ENCODE measurements at regions not wholly inside any gene's neighbourhood (a gene's known extent, or its start where the extent isn't known, plus 50 kb on each side); places are given as distances from the start of the nearest gene placed in this dataset.

DNA sequence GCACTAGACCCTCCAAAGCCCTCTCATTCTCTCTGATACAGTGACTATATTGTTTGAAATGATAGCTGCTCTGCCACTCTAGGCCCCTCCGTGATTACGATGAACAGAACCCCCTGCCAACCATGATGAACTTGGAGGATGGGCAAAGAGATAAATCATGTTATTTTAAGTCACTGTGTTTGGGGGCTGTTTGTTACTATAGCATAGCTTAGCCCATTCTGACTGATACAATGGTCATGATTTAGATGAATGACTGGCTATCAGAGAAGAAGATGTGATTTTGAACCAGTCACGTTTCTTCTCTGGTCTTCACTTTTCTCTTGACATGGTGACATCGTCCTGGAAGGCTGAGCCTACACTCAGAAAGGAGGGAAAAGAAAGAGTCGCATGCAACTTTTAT lies 95.4 kb upstream of the HABP2 start:
- intact Hi-C loops (cut with micrococcal nuclease) = no loop called here

DNA sequence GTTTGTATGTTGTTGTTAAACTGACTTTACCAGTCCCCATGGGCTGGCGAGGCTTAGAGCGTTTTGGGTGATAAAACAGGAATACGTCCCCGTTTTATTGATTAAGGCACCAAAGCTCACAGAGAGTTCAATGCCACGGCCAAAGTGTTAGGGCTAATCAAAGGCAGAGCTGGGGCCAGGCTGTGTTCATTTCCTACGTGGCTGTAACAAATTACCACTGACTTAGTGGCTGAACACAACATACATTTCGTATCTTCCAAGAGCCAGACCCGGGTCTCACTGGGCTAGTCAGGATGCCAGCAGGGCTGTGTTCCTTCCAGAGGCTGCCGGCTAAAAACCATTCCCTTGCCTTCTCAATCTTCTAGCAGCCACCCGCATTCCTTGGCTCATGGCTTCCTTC lies 94.4 kb upstream of the HABP2 start:
- ATAC-seq (no peak), DNase-seq (no peak)
- H3K36me3 Mint-ChIP-seq (ENCODE audit: low read depth) = no peaks in the 10 kb centered on the region
- POLR2A ChIA-PET = no interaction called here
- no peaks in the 10 kb centered on the region for H3K4me1 Mint-ChIP-seq (ENCODE audit: low read depth)
- H3K4me3 Mint-ChIP-seq = no peak overlapping the region
- H3K27me3 Mint-ChIP-seq = peaks cover 21% of the 10 kb centered on the region
- no peaks in the 10 kb centered on the region for H3K9me3 Mint-ChIP-seq
- TF ChIP-seq, protein P1, sequence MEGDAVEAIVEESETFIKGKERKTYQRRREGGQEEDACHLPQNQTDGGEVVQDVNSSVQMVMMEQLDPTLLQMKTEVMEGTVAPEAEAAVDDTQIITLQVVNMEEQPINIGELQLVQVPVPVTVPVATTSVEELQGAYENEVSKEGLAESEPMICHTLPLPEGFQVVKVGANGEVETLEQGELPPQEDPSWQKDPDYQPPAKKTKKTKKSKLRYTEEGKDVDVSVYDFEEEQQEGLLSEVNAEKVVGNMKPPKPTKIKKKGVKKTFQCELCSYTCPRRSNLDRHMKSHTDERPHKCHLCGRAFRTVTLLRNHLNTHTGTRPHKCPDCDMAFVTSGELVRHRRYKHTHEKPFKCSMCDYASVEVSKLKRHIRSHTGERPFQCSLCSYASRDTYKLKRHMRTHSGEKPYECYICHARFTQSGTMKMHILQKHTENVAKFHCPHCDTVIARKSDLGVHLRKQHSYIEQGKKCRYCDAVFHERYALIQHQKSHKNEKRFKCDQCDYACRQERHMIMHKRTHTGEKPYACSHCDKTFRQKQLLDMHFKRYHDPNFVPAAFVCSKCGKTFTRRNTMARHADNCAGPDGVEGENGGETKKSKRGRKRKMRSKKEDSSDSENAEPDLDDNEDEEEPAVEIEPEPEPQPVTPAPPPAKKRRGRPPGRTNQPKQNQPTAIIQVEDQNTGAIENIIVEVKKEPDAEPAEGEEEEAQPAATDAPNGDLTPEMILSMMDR (IDR thresholded peaks at IDR 0.05) = no peak
- no peak overlapping the region for H3K27ac Mint-ChIP-seq
- intact Hi-C loops (cut with micrococcal nuclease) = no loop called here
- CTCF ChIA-PET = no interaction called here

More for the DNA sequence above, 95.4 kb upstream of the HABP2 start:
- peaks cover 23% of the 10 kb centered on the region for H3K27me3 Mint-ChIP-seq
- H3K27ac Mint-ChIP-seq = no peak overlapping the region
- ChIA-PET CTCF (no interaction called here), POLR2A (no interaction called here)
- H3K4me1 Mint-ChIP-seq (ENCODE audit: low read depth) = no peaks in the 10 kb centered on the region
- H3K4me3 Mint-ChIP-seq = no peak overlapping the region
- no peaks in the 10 kb centered on the region for H3K9me3 Mint-ChIP-seq
- no peak for ATAC-seq
- TF ChIP-seq, protein P1 (IDR thresholded peaks at IDR 0.05) = no peak
- no peaks in the 10 kb centered on the region for H3K36me3 Mint-ChIP-seq (ENCODE audit: low read depth)
- DNase-seq = no peak

DNA sequence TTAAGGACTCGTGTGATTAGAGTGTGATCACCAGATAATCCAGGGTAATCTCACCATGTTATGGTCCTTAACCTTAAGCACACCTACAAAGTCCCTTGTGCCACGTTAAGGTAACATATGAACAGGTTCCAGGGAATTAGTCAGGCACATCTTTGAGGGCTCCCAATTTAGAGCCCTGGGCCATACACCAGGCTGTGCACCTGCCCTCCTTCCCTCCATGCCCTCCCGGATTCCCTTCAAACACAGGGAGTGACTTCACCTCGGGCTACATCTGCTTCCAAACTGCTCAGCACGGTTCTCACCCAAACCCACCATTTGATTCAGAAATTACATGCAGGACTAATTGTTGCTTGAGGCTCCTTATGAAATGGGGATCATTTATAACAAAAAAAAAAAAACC lies 93.9 kb upstream of the HABP2 start:
- ChIA-PET CTCF (no interaction called here), POLR2A (no interaction called here)
- Mint-ChIP-seq H3K27me3 (peaks cover 22% of the 10 kb centered on the region), H3K4me3 (no peak overlapping the region), H3K4me1 (ENCODE audit: low read depth) (no peaks in the 10 kb centered on the region), H3K9me3 (no peaks in the 10 kb centered on the region), H3K36me3 (ENCODE audit: low read depth) (no peaks in the 10 kb centered on the region), H3K27ac (no peak overlapping the region)
- ATAC-seq = no peak
- TF ChIP-seq, protein P1 (IDR thresholded peaks at IDR 0.05) = no peak
- no peak for DNase-seq
- intact Hi-C loops (cut with micrococcal nuclease) = no loop called here

DNA sequence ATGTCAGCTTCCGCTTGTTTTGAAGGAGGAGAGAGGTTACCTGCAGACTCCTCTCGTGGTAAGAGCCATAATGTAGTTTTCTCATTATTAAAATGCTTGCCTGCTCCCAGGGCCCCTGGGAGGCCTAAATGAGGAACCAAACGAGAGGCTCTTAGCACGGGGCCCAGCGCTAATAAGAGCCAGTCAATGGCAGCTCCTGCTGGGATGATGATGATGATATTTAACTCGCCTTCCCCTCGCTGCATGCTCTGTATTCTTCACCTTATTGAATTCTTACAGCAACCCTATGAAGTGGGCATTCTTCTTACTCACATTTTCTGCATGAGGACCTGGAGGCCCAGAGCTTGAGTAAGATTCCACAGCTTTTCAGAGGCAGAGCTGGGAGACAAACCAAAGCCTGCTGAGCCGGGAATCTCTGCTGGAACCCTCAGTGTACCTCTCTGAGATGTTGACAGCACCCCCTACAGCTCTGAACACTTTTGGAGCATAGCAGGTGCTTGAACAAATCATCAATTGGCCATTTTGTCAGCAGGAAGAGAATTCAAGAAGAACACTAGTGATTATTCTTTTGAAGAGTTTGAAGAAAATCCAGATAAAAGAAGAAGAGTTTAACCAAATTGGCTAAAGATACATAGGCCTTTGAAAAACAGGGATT lies 93.1 kb upstream of the HABP2 start:
- ChIA-PET CTCF (no interaction called here), POLR2A (no interaction called here)
- H3K27me3 Mint-ChIP-seq = peaks cover 21% of the 10 kb centered on the region
- H3K4me3 Mint-ChIP-seq = no peak overlapping the region
- H3K4me1 Mint-ChIP-seq (ENCODE audit: low read depth) = no peaks in the 10 kb centered on the region
- TF ChIP-seq, protein P1 (IDR thresholded peaks at IDR 0.05) = no peak
- no peaks in the 10 kb centered on the region for H3K9me3 Mint-ChIP-seq
- intact Hi-C loops (cut with micrococcal nuclease) = no loop called here
- H3K27ac Mint-ChIP-seq = no peak overlapping the region
- DNase-seq (no peak), ATAC-seq (no peak)
- H3K36me3 Mint-ChIP-seq (ENCODE audit: low read depth) = no peaks in the 10 kb centered on the region

DNA sequence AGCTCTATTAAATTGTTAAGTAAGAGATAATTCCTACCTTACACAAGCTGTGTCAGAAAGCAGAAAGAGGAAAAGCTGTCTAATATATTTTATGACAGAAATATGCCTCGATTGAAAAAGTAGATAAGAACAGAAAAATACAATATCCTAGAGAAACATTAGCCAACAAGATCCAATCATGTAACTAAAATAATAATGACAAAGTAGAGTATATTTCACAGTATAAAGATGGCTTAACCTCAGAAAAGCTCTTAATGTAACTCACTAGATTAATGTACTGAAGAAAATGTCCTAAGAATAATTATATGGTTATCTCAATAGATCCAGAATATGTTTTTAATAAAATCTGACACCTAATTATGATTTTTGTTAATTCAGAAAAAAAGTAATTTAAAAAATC lies 89.8 kb upstream of the HABP2 start:
- ChIA-PET POLR2A (interaction anchor here (0.6 kb wide), 1 partner anchor 1127 kb away, joined by 3 read pairs; no protein-coding TSS in a partner anchor), CTCF (interaction anchor here (0.8 kb wide), 1 partner anchor 9 kb away, joined by 3 read pairs; no protein-coding TSS in a partner anchor)
- Mint-ChIP-seq H3K4me3 (no peak overlapping the region), H3K27ac (no peak overlapping the region), H3K4me1 (ENCODE audit: low read depth) (no peaks in the 10 kb centered on the region), H3K27me3 (peaks cover 20% of the 10 kb centered on the region), H3K36me3 (ENCODE audit: low read depth) (no peaks in the 10 kb centered on the region), H3K9me3 (no peaks in the 10 kb centered on the region)
- DNase-seq (no peak), ATAC-seq (no peak)
- TF ChIP-seq, protein P1 (IDR thresholded peaks at IDR 0.05) = no peak
- intact Hi-C loops (cut with micrococcal nuclease) = no loop called here

Measured in activated CD8-positive, alpha-beta T cell treated with anti-CD3 and anti-CD28 coated beads for 36 hours (primary cell).